ENCODE measurements at regions not wholly inside any gene's neighbourhood (a gene's known extent, or its start where the extent isn't known, plus 50 kb on each side); places are given as distances from the start of the nearest gene placed in this dataset.

- TF ChIP-seq ZNF362 (CRISPR knock-in tag; IDR thresholded peaks at IDR 0.05; ENCODE audit: borderline replicate concordance) (no peak), RCOR2 (CRISPR knock-in tag; IDR thresholded peaks at IDR 0.05) (no peak), ZFP36L2 (CRISPR knock-in tag; IDR thresholded peaks at IDR 0.05) (no peak)
These were observed 122.5 kb upstream of the MAMLD1 start (continued) for GRCh38 chrX:150240643-150240970.

GRCh38 chrX:150253959-150254620 is 109.0 kb upstream of the MAMLD1 start:
- no TSS peak for BruUV-seq (replicated peaks)
- CTCF ChIA-PET (ENCODE audit: low intra/inter-chr PET ratio, low total read pairs) = no interaction called here
- TF ChIP-seq KAT2B (IDR thresholded peaks at IDR 0.05; ENCODE audit: borderline replicate concordance, low read depth, low read length) = no peak
- TF ChIP-seq KLF16 (CRISPR knock-in tag; IDR thresholded peaks at IDR 0.05) = no peak
- no peak for TF ChIP-seq ZNF329 (CRISPR knock-in tag; IDR thresholded peaks at IDR 0.05; ENCODE audit: low read depth)
- TF ChIP-seq ZNF264 (CRISPR knock-in tag; IDR thresholded peaks at IDR 0.05) = no peak
- TF ChIP-seq ATAD3A (CRISPR knock-in tag; IDR thresholded peaks at IDR 0.05) = no peak
- TF ChIP-seq MXD1 (CRISPR knock-in tag; IDR thresholded peaks at IDR 0.05) = no peak
- no peak for TF ChIP-seq PRMT3 (CRISPR knock-in tag; IDR thresholded peaks at IDR 0.05; ENCODE audit: borderline replicate concordance, low read depth)
- no peak for TF ChIP-seq PRDM10 (CRISPR knock-in tag; IDR thresholded peaks at IDR 0.05; ENCODE audit: low read depth)
- no peak for TF ChIP-seq DDIT3 (CRISPR knock-in tag; IDR thresholded peaks at IDR 0.05)
- no peak for TF ChIP-seq ZNF567 (CRISPR knock-in tag; IDR thresholded peaks at IDR 0.05; ENCODE audit: borderline replicate concordance)
- no peak for TF ChIP-seq ZNF768 (CRISPR knock-in tag; IDR thresholded peaks at IDR 0.05)
- no peak for TF ChIP-seq CERS6 (CRISPR knock-in tag; IDR thresholded peaks at IDR 0.05)
- TF ChIP-seq ZNF672 (CRISPR knock-in tag; IDR thresholded peaks at IDR 0.05) = no peak
- no peak for TF ChIP-seq ZNF737 (CRISPR knock-in tag; IDR thresholded peaks at IDR 0.05; ENCODE audit: borderline replicate concordance)
- TF ChIP-seq NCOA2 (CRISPR knock-in tag; IDR thresholded peaks at IDR 0.05) = no peak

More at GRCh38 chrX:150253959-150254620, 109.0 kb upstream of the MAMLD1 start:
- no peak overlapping the region for H3K27ac ChIP-seq (ENCODE audit: extremely low read length, insufficient read depth, low read length)
- ATAC-seq (no peak), FAIRE-seq (no peak), DNase-seq (ENCODE audit: low spot score) (no peak)
- no peaks in the 10 kb centered on the region for H3K4me1 ChIP-seq (ENCODE audit: insufficient read depth, low read length)
- H3K9me3 ChIP-seq (ENCODE audit: low read length) = no peaks in the 10 kb centered on the region
- H3K4me3 ChIP-seq (replicated peaks in 1 of 3; ENCODE audit: insufficient read depth in 1 of 3, low read depth in 2 of 3, low read length in 3 of 3) = no peak overlapping the region
- no peaks in the 10 kb centered on the region for H3K36me3 ChIP-seq (replicated peaks in 1 of 2; ENCODE audit: control insufficient read depth in 1 of 2, insufficient read depth in 2 of 2, low read length in 2 of 2)
- no peaks in the 10 kb centered on the region for H4K20me1 ChIP-seq (ENCODE audit: insufficient read depth, low read length)
- H3K27me3 ChIP-seq (ENCODE audit: control insufficient read depth in 1 of 2, insufficient read depth in 2 of 2, low read length in 2 of 2) = no peaks in the 10 kb centered on the region
- POLR2A ChIA-PET = no interaction called here
- H3K79me2 ChIP-seq (ENCODE audit: insufficient read depth, low read length) = no peaks in the 10 kb centered on the region
- in situ Hi-C loops (cut with HindIII; ENCODE audit: extremely low pct_ligation_motif_present, low pct_unique_long_range_greater_than_20kb) = no loop called here
- H2AFZ ChIP-seq (ENCODE audit: low read length) = no peak overlapping the region
- no CpG with 5 or more reads among the region's 7 CpGs for WGBS (ENCODE audit: low lambda C conversion rate)
- no peak overlapping the region for H3K9ac ChIP-seq (ENCODE audit: insufficient read depth, low read depth, low read length)
- H3K4me2 ChIP-seq (ENCODE audit: low read depth, low read length) = no peak overlapping the region
- intact Hi-C loops (cut with micrococcal nuclease; ENCODE audit: unreplicated experiment) = no loop called here

All from HepG2 (cell line).